HFF-Myc (cell line): ENCODE measurements at regions not wholly inside any gene's neighbourhood (a gene's known extent, or its start where the extent isn't known, plus 50 kb on each side); places are given as distances from the start of the nearest gene placed in this dataset.

Source experiments
- DNase-seq: peaks from one replicate; pipeline ENCODE4 v3.0.0-alpha.2; 2011; ENCODE audit warnings: low read depth; ENCODE audit errors: extremely low read depth
- H3K4me3 ChIP-seq: replicated peaks from 2 replicates; pipeline ENCODE4 v1.5.1; 2011; ENCODE audit warnings: low read depth, mild to moderate bottlenecking, control low read depth, low read length
- CTCF ChIP-seq: IDR thresholded peaks from 2 replicates; pipeline ENCODE4 v1.5.1; 2012; ENCODE audit warnings: mild to moderate bottlenecking, low read depth, low read length, control low read depth; ENCODE audit errors: missing control alignments

GRCh38 chr16:63516394-63516793 is 1480.2 kb upstream of the CDH8 start:
- TF ChIP-seq CTCF = no peak
- DNase-seq = no peak
- H3K4me3 ChIP-seq = no peak overlapping the region

- no peak overlapping the region for H3K4me3 ChIP-seq
- no peak for TF ChIP-seq CTCF
- DNase-seq = no peak
These were observed 1476.7 kb upstream of the CDH8 start for GRCh38 chr16:63512910-63513309.

GRCh38 chr16:63497408-63497807 is 1461.2 kb upstream of the CDH8 start:
- no peak for DNase-seq
- TF ChIP-seq CTCF = no peak
- H3K4me3 ChIP-seq = no peak overlapping the region

- no peak overlapping the region for H3K4me3 ChIP-seq
- no peak for TF ChIP-seq CTCF
- no peak for DNase-seq
These were observed 1460.0 kb upstream of the CDH8 start for GRCh38 chr16:63496282-63496681.

GRCh38 chr16:63488955-63489354 is 1452.7 kb upstream of the CDH8 start:
- no peak for DNase-seq

GRCh38 chr16:63481060-63481459 is 1444.8 kb upstream of the CDH8 start:
- no peak for TF ChIP-seq CTCF
- H3K4me3 ChIP-seq = no peak overlapping the region
- no peak for DNase-seq

More at GRCh38 chr16:63488955-63489354, 1452.7 kb upstream of the CDH8 start:
- no peak for TF ChIP-seq CTCF
- H3K4me3 ChIP-seq = no peak overlapping the region

- no peak for DNase-seq
- no peak overlapping the region for H3K4me3 ChIP-seq
- no peak for TF ChIP-seq CTCF
These were observed 1437.5 kb upstream of the CDH8 start for GRCh38 chr16:63473725-63474124.
